Transverse colon (tissue), 4 donors: ENCODE measurements at regions not wholly inside any gene's neighbourhood (a gene's known extent, or its start where the extent isn't known, plus 50 kb on each side); places are given as distances from the start of the nearest gene placed in this dataset.

Source experiments
- EP300 ChIP-seq: sonication (generic); formaldehyde crosslinking; IDR thresholded peaks from one replicate; pipeline ENCODE4 v1.6.1; 2017; ENCODE audit warnings: antibody characterized with exemption, low read depth
- POLR2A ChIP-seq: fragments of 450-650 bp; IDR thresholded peaks from one replicate; pipeline ENCODE4 v1.6.1; 2016; ENCODE audit warnings: antibody characterized with exemption, mild to moderate bottlenecking, moderate library complexity
- POLR2AphosphoS5 ChIP-seq, 3 donors: sonication (generic); formaldehyde crosslinking; IDR thresholded peaks; one replicate each; pipeline ENCODE4 v1.6.1; 2016; ENCODE audit warnings: antibody characterized with exemption in 3 of 3
- TF ChIP-seq, protein P1 (sequence below), 5 experiments: fragments of 200-600 bp in 3 of 5; fragments of 450-650 bp in 2 of 5; sonication (generic) in 3 of 5; IDR thresholded peaks; 1 replicate in 2 of 5; 2 replicates in 3 of 5; pipeline ENCODE4 v1.5.1; 2016 to 2017; ENCODE audit warnings: antibody characterized with exemption in 5 of 5, inconsistent platforms in 3 of 5, mild to moderate bottlenecking in 2 of 5, moderate library complexity in 1 of 5

DNA sequence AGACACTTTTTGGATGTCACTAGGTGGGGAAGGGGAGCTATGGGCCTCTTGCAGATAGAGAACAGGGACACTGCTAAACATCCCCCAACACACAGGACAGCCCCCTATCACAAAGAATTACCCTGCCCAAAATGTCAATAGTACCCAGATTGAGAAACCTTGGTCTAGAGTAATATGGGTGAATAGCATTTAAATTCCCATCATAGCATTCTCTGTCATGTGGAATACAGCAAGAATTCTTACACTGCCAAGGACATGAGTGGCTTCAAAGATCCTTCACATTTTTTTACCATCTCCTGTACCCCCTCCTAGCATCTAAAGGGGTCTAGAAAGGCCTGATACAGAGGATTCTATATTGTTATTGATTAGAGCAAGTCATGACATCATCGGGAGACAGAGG, 83.1 kb upstream of the SSTR4 start:
- TF ChIP-seq, protein P1, sequence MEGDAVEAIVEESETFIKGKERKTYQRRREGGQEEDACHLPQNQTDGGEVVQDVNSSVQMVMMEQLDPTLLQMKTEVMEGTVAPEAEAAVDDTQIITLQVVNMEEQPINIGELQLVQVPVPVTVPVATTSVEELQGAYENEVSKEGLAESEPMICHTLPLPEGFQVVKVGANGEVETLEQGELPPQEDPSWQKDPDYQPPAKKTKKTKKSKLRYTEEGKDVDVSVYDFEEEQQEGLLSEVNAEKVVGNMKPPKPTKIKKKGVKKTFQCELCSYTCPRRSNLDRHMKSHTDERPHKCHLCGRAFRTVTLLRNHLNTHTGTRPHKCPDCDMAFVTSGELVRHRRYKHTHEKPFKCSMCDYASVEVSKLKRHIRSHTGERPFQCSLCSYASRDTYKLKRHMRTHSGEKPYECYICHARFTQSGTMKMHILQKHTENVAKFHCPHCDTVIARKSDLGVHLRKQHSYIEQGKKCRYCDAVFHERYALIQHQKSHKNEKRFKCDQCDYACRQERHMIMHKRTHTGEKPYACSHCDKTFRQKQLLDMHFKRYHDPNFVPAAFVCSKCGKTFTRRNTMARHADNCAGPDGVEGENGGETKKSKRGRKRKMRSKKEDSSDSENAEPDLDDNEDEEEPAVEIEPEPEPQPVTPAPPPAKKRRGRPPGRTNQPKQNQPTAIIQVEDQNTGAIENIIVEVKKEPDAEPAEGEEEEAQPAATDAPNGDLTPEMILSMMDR (IDR thresholded peaks at IDR 0.05) = no peak
- TF ChIP-seq POLR2A = no peak
- no peak for TF ChIP-seq EP300
- no peak for TF ChIP-seq POLR2AphosphoS5 (IDR thresholded peaks at IDR 0.05)
